PFSK-1 (cell line): ENCODE measurements at regions not wholly inside any gene's neighbourhood (a gene's known extent, or its start where the extent isn't known, plus 50 kb on each side); places are given as distances from the start of the nearest gene placed in this dataset.

Source experiments
- POLR2AphosphoS5 ChIP-seq: IDR thresholded peaks from 2 replicates; pipeline ENCODE4 v1.6.1; 2012; ENCODE audit warnings: low read depth, mild to moderate bottlenecking, control low read depth, low read length, moderate library complexity
- REST ChIP-seq, 2 experiments: IDR thresholded peaks; 2 replicates each; pipeline versions ENCODE4 v1.6.1 to v1.8.0; 2011 to 2012; ENCODE audit warnings: low read depth in 2 of 2, low read length in 2 of 2, control low read depth in 1 of 2, inconsistent platforms in 1 of 2, mild to moderate bottlenecking in 1 of 2, moderate library complexity in 1 of 2; ENCODE audit not compliant: insufficient read depth in 1 of 2
- SIN3A ChIP-seq: IDR thresholded peaks from 2 replicates; pipeline ENCODE4 v1.6.1; 2012; ENCODE audit warnings: mild to moderate bottlenecking, low read length, moderate library complexity, borderline replicate concordance; ENCODE audit not compliant: insufficient read depth
- TAF1 ChIP-seq: IDR thresholded peaks from 2 replicates; pipeline ENCODE4 v1.6.1; 2012; ENCODE audit warnings: low read length, control low read depth, borderline replicate concordance; ENCODE audit not compliant: insufficient read depth

DNA sequence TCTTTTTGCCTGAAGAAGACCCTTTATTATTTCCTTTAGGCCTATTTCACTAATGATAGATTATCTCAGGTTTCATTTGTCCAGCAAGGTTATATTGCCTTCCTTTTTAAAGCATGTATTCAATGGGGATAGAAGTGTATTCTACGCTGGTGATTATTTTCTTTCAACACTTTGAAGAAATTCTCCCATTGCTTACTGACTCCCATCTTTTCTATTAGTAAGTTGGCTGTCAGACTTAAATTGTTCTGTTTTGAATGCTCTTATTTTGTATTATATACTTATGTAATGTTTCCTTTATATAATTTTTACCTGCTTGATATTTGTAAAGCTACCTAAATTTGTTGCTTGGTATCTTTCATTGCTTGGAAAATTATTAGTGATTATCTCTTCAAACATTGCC lies 445.1 kb upstream of the RASGRP1 start:
- no peak for TF ChIP-seq POLR2AphosphoS5
- no peak for TF ChIP-seq REST (IDR thresholded peaks at IDR 0.05; ENCODE audit: insufficient read depth in 1 of 2, low read depth in 2 of 2, low read length in 2 of 2)
- TF ChIP-seq TAF1, result no peak
- TF ChIP-seq SIN3A, result no peak
